Esophagus (tissue), 2 donors: ENCODE measurements at regions not wholly inside any gene's neighbourhood (a gene's known extent, or its start where the extent isn't known, plus 50 kb on each side); places are given as distances from the start of the nearest gene placed in this dataset.

Experiments
- H3K27ac ChIP-seq, 2 donors: one replicate each; pipeline ENCODE4 v1.5.1; 2013; ENCODE audit warnings: low read depth in 2 of 2, mild to moderate bottlenecking in 2 of 2, inconsistent platforms in 1 of 2, low read length in 1 of 2, moderate library complexity in 1 of 2
- H3K27me3 ChIP-seq, 2 donors: one replicate each; pipeline ENCODE4 v1.6.1; 2013; ENCODE audit warnings: low read length in 2 of 2, control low read depth in 1 of 2, mild to moderate bottlenecking in 1 of 2; ENCODE audit not compliant: insufficient read depth in 2 of 2, control insufficient read depth in 1 of 2
- H3K36me3 ChIP-seq, 2 donors: one replicate each; pipeline ENCODE4 v1.6.1; 2013; ENCODE audit warnings: low read length in 1 of 2; ENCODE audit not compliant: control insufficient read depth in 2 of 2, insufficient read depth in 2 of 2
- H3K4me1 ChIP-seq, 2 donors: one replicate each; pipeline ENCODE4 v1.6.1; 2013; ENCODE audit warnings: low read length in 1 of 2; ENCODE audit not compliant: control insufficient read depth in 2 of 2, insufficient read depth in 2 of 2
- H3K4me3 ChIP-seq, 2 donors: one replicate each; pipeline ENCODE4 v1.5.1; 2013; ENCODE audit warnings: low read length in 2 of 2, mild to moderate bottlenecking in 2 of 2, low read depth in 1 of 2, moderate library complexity in 1 of 2
- H3K9me3 ChIP-seq, 2 donors: one replicate each; pipeline ENCODE4 v1.6.1; 2013; ENCODE audit warnings: mild to moderate bottlenecking in 2 of 2, low read depth in 1 of 2, low read length in 1 of 2, moderate library complexity in 1 of 2; ENCODE audit not compliant: control insufficient read depth in 2 of 2, insufficient read depth in 1 of 2
- WGBS, 2 donors: extraction: QIAGEN DNeasy Blood & Tissue Kit; methylation state at CpG; one replicate each; pipeline ENCODE4 v1.1.7; 2013; 5-methylcytosine and 5-hydroxymethylcytosine counted together
- donor health status: healthy with polysubstance abuse.
- donor health status: Bipolar disorder and iron deficiency.

- 90 to 92% methylated on average over 10 of the region's 10 CpGs for WGBS, 2 donors
- H3K27me3 ChIP-seq, result no peaks in the 10 kb centered on the region
- no peaks in the 10 kb centered on the region for H3K36me3 ChIP-seq
- peaks cover 0 to 3% of the 10 kb centered on the region in 2 donors for H3K4me1 ChIP-seq
- H3K27ac ChIP-seq, result no peak overlapping the region
- peaks cover 0 to 4% of the 10 kb centered on the region in 2 donors for H3K9me3 ChIP-seq
- H3K4me3 ChIP-seq, result no peak overlapping the region
These were observed 85.2 kb upstream of the PRR23E start for GRCh38 chr3:127107491-127108375.

DNA sequence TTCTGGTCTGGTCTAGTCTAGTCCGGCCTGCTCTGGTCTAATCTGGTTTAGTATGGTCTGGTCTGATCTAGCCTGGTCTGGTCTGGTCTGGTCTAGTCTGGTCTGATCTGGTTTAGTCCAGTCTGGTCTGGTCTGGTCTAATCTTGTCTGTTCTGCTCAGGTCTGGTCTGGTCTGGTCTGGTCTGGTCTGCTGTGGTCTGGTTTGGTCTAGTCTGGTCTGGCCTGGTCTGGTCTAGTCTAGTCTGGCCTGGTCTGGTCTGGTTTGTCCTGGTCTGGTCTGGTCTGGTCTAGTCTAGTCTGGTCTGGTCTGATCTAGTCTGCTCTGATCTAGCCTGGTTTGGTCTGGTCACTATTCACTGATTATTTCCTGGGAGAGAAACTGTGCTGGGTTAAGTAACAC is 84.1 kb upstream of the PRR23E start:
- peaks cover 0 to 6% of the 10 kb centered on the region in 2 donors for H3K9me3 ChIP-seq
- H3K27me3 ChIP-seq, result no peaks in the 10 kb centered on the region
- 91 to 100% methylated on average over 1 of the region's 1 CpG for WGBS, 2 donors
- H3K4me1 ChIP-seq, result peaks cover 0 to 3% of the 10 kb centered on the region in 2 donors
- no peaks in the 10 kb centered on the region for H3K36me3 ChIP-seq
- no peak overlapping the region for H3K27ac ChIP-seq
- H3K4me3 ChIP-seq, result no peak overlapping the region

- no peak overlapping the region for H3K27ac ChIP-seq
- H3K4me1 ChIP-seq, result no peaks in the 10 kb centered on the region
- H3K36me3 ChIP-seq, result no peaks in the 10 kb centered on the region
- 65 to 76% methylated on average over 3 of the region's 3 CpGs for WGBS, 2 donors
- H3K27me3 ChIP-seq, result no peaks in the 10 kb centered on the region
- H3K9me3 ChIP-seq, result peaks cover 0 to 6% of the 10 kb centered on the region in 2 donors
- no peak overlapping the region for H3K4me3 ChIP-seq
These were observed 81.8 kb upstream of the PRR23E start for GRCh38 chr3:127110982-127111693.

GRCh38 chr3:127112796-127113570 is 79.9 kb upstream of the PRR23E start:
- no peaks in the 10 kb centered on the region for H3K27me3 ChIP-seq
- H3K4me1 ChIP-seq, result no peaks in the 10 kb centered on the region
- no peak overlapping the region for H3K27ac ChIP-seq
- H3K4me3 ChIP-seq, result no peak overlapping the region
- 55 to 60% methylated on average over 5 of the region's 5 CpGs for WGBS, 2 donors
- peaks cover 0 to 6% of the 10 kb centered on the region in 2 donors for H3K9me3 ChIP-seq
- H3K36me3 ChIP-seq, result no peaks in the 10 kb centered on the region

DNA sequence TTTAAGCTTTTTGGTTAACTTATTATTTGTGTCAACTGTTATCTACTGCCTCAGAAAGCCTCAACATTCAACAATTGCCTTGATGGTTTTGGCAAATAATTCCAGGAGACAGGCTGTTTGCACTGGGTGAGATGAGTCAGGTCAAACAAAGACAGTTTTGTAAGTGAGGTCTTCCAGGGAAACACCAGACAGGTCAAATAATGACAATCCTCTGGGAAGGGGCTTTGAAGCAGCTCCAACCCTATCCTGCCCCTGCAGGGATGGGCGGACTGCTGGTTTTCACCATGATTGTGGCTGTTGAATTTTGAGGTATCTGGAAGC is 79.4 kb upstream of the PRR23E start:
- Histone ChIP-seq H3K9me3 (peaks cover 0 to 6% of the 10 kb centered on the region in 2 donors), H3K4me1 (no peaks in the 10 kb centered on the region), H3K4me3 (no peak overlapping the region), H3K27ac (no peak overlapping the region), H3K36me3 (no peaks in the 10 kb centered on the region), H3K27me3 (no peaks in the 10 kb centered on the region)
- WGBS, 2 donors, result 63 to 73% methylated on average over 1 of the region's 1 CpG

DNA sequence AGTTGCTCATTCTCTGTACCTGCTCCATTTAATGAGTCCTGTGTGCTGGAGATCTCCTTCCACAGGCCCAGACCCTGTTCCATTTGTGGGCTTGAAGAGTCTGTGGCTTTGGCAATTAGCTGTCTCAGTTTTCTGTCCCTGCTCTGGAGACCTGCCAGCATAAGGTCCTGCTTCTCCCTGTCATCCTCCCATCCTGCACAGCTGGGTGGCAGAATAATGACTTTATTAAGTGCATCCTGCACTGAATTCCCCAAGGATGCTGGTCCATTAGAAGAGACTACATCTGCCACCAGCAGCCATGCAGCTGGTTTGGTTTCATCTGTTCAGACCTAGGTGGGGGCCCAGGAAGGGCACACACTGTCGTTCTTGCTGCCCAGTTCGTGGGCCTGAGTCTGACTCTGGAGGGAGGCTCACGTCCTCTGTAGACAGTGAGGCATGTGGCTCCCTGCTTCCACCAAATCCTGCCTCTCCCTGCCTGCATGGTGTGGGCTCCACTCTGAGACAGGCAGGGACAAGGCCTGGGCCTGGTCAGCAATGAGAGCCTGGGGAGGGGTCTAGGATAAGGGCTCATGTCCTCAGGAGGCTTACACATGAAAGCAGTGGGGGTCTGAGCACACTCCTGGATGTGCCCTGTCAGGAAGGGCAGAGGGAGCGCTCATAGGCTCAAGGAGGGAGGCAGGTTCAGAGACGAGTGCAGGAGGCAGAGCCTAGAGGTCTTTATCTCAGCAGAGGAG is 78.4 kb upstream of the PRR23E start:
- 70 to 75% methylated on average over 5 of the region's 5 CpGs for WGBS, 2 donors
- Histone ChIP-seq H3K4me3 (no peak overlapping the region), H3K36me3 (no peaks in the 10 kb centered on the region), H3K27me3 (no peaks in the 10 kb centered on the region), H3K9me3 (peaks cover 0 to 6% of the 10 kb centered on the region in 2 donors), H3K27ac (no peak overlapping the region), H3K4me1 (no peaks in the 10 kb centered on the region)

DNA sequence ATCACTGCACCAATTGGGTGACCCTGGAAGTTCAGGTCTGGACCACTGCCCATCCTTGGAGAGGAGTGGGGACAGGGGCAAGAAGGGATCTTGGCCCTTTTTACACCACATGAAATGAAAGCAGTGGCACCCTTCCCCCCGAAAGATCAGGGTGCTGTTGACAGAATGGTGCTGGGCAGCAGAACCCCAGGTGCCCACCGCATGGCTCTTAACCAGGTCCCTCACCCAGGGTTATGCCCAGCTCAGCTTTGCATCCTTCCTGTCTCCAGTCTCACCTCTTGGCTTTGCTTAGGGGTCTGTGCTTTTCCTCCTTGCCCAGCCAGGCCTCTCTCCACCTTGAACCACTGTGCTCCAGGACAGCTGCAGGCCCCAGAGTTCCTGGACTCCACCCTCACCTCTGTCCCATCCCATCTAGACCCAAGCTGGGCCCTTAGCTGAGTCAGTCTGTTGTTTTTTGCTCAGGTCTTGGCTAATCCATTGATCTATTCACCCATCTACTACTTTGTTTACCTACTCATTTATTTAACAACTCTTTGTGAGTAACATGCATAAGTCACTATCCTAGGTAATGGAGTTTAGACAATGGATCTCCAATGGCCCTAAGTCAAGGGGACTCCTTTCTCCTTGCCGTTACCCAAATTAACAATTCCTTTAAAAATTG is 77.1 kb upstream of the PRR23E start:
- Histone ChIP-seq H3K27me3 (no peaks in the 10 kb centered on the region), H3K27ac (no peak overlapping the region), H3K4me1 (no peaks in the 10 kb centered on the region), H3K4me3 (no peak overlapping the region), H3K36me3 (no peaks in the 10 kb centered on the region), H3K9me3 (peaks cover 0 to 6% of the 10 kb centered on the region in 2 donors)
- WGBS, 2 donors, result 85 to 89% methylated on average over 3 of the region's 3 CpGs

GRCh38 chr3:127118366-127118765 is 74.6 kb upstream of the PRR23E start:
- WGBS, 2 donors, result 88 to 92% methylated on average over 3 of the region's 3 CpGs
- no peak overlapping the region for H3K4me3 ChIP-seq

More at GRCh38 chr3:127118366-127118765, 74.6 kb upstream of the PRR23E start:
- Histone ChIP-seq H3K27ac (no peak overlapping the region), H3K9me3 (no peaks in the 10 kb centered on the region), H3K27me3 (no peaks in the 10 kb centered on the region), H3K4me1 (no peaks in the 10 kb centered on the region), H3K36me3 (no peaks in the 10 kb centered on the region)
